ENCODE measurements at regions not wholly inside any gene's neighbourhood (a gene's known extent, or its start where the extent isn't known, plus 50 kb on each side); places are given as distances from the start of the nearest gene placed in this dataset.

GRCh38 chr1:31509124-31510072, 66.9 kb upstream of the TINAGL1 start:
- TF ChIP-seq CTCF (conservative IDR thresholded peaks at IDR 0.05 in 1 of 2, IDR thresholded peaks at IDR 0.05 in 1 of 2; ENCODE audit: extremely low read depth in 1 of 2, insufficient read depth in 1 of 2, low read depth in 1 of 2, low read length in 2 of 2) (no peak), EZH2 (IDR thresholded peaks at IDR 0.05; ENCODE audit: borderline replicate concordance, low read length) (no peak)
